ENCODE measurements at regions not wholly inside any gene's neighbourhood (a gene's known extent, or its start where the extent isn't known, plus 50 kb on each side); places are given as distances from the start of the nearest gene placed in this dataset.

- intact Hi-C loops (cut with micrococcal nuclease) (no loop called here), in situ Hi-C loops (cut with MboI) (no loop called here)
- WGBS (ENCODE audit: insufficient coverage, low coverage, missing lambda C conversion rate), result 0% methylated on average over 1 of the region's 1 CpG
- ChIA-PET POLR2A (no interaction called here), CTCF (ENCODE audit: low intra/inter-chr PET ratio) (no interaction called here)
- H3K27ac ChIP-seq (ENCODE audit: extremely low read depth, low read depth, low read length), result no peak overlapping the region
- H3K4me2 ChIP-seq (ENCODE audit: insufficient read depth, low read length), result no peak overlapping the region
- H3K79me2 ChIP-seq (ENCODE audit: control insufficient read depth, insufficient read depth, low read length), result no peaks in the 10 kb centered on the region
- FAIRE-seq (no peak), ATAC-seq (no peak), DNase-seq (ENCODE audit: extremely low read depth in 1 of 4, low spot score in 3 of 4) (no peak)
- H3K9ac ChIP-seq (ENCODE audit: insufficient read depth in 1 of 2, low read depth in 2 of 2, low read length in 2 of 2), result no peak overlapping the region
- H2AFZ ChIP-seq (ENCODE audit: low read depth, low read length), result no peak overlapping the region
- H4K20me1 ChIP-seq (replicated peaks; ENCODE audit: control insufficient read depth, insufficient read depth, low read length), result no peaks in the 10 kb centered on the region
- BruUV-seq (replicated peaks), result no TSS peak
- H3K9me1 ChIP-seq (ENCODE audit: control insufficient read depth, insufficient read depth, low read length), result no peaks in the 10 kb centered on the region
- no peaks in the 10 kb centered on the region for H3K4me1 ChIP-seq (replicated peaks in 1 of 2; ENCODE audit: control insufficient read depth in 2 of 2, insufficient read depth in 2 of 2, low read length in 2 of 2)
- no peaks in the 10 kb centered on the region for H3K36me3 ChIP-seq (ENCODE audit: control insufficient read depth, insufficient read depth, low read length)
- no peaks in the 10 kb centered on the region for H3K27me3 ChIP-seq (ENCODE audit: control insufficient read depth in 2 of 2, insufficient read depth in 2 of 2, low read length in 2 of 2)
- no peaks in the 10 kb centered on the region for H3K9me3 ChIP-seq (replicated peaks; ENCODE audit: control insufficient read depth, insufficient read depth, low read depth, low read length)
- no peak overlapping the region for H3K4me3 ChIP-seq
- no peak for TF ChIP-seq ZBTB33 (CRISPR knock-in tag; IDR thresholded peaks at IDR 0.05)
- TF ChIP-seq MED1 (CRISPR knock-in tag; IDR thresholded peaks at IDR 0.05; ENCODE audit: borderline replicate concordance), result no peak
- TF ChIP-seq SRSF1 (IDR thresholded peaks at IDR 0.05; ENCODE audit: low read depth, low read length), result no peak
- TF ChIP-seq GMEB1 (CRISPR knock-in tag; IDR thresholded peaks at IDR 0.05), result no peak
- no peak for TF ChIP-seq EP300 (IDR thresholded peaks at IDR 0.05; ENCODE audit: low read length)
- no peak for TF ChIP-seq SIX5 (IDR thresholded peaks at IDR 0.05; ENCODE audit: borderline replicate concordance in 1 of 2, insufficient read depth in 1 of 2, low read depth in 1 of 2, low read length in 2 of 2)
- no peak for TF ChIP-seq SMARCA4 (IDR thresholded peaks at IDR 0.05)
- no peak for TF ChIP-seq POLR2H (tag; IDR thresholded peaks at IDR 0.05; ENCODE audit: low read depth)
- TF ChIP-seq ETS1 (conservative IDR thresholded peaks at IDR 0.05; ENCODE audit: control insufficient read depth, low read depth, low read length), result no peak
- TF ChIP-seq OTX1 (CRISPR knock-in tag; IDR thresholded peaks at IDR 0.05), result no peak
- TF ChIP-seq TRIM24 (IDR thresholded peaks at IDR 0.05), result no peak
- TF ChIP-seq USF2 (CRISPR knock-in tag; IDR thresholded peaks at IDR 0.05), result no peak
- TF ChIP-seq ZNF589 (CRISPR knock-in tag; IDR thresholded peaks at IDR 0.05; ENCODE audit: low read depth), result no peak
- no peak for TF ChIP-seq ZNF134 (CRISPR knock-in tag; conservative IDR thresholded peaks at IDR 0.05)
- TF ChIP-seq DPF2 (IDR thresholded peaks at IDR 0.05), result no peak
- no peak for TF ChIP-seq ZNF76 (CRISPR knock-in tag; IDR thresholded peaks at IDR 0.05; ENCODE audit: borderline replicate concordance)
- TF ChIP-seq PRPF4 (IDR thresholded peaks at IDR 0.05; ENCODE audit: insufficient read depth, low read depth, low read length, poor library complexity, severe bottlenecking), result no peak
- TF ChIP-seq ELF1 (tag; IDR thresholded peaks at IDR 0.05), result no peak
- no peak for TF ChIP-seq C11orf30 (IDR thresholded peaks at IDR 0.05; ENCODE audit: low read depth)
Observed at GRCh38 chr14:25102788-25103187, 52.8 kb upstream of the STXBP6 start.

Data from K562 (cell line).